GM19240 (cell line): ENCODE measurements at regions not wholly inside any gene's neighbourhood (a gene's known extent, or its start where the extent isn't known, plus 50 kb on each side); places are given as distances from the start of the nearest gene placed in this dataset.
"Not testable (repeated sequence)": the region's sequence is repeated elsewhere in the genome, so short reads cannot be mapped to it uniquely, and the experiment has no call there.

Source experiments
- DNase-seq: peaks from one replicate; pipeline ENCODE4 v3.0.0; 2011; ENCODE audit warnings: low spot score; ENCODE audit not compliant: insufficient read length

GRCh38 chr11:98289617-98290263 is 731.0 kb upstream of the CNTN5 start:
- no peak for DNase-seq

- DNase-seq: no peak
These were observed 724.5 kb upstream of the CNTN5 start for GRCh38 chr11:98296091-98296880.

- DNase-seq: no peak
These were observed 720.0 kb upstream of the CNTN5 start for GRCh38 chr11:98300719-98301118.

GRCh38 chr11:98307827-98308491 is 712.8 kb upstream of the CNTN5 start:
- DNase-seq: no peak

GRCh38 chr11:98330306-98330705 is 690.4 kb upstream of the CNTN5 start:
- not testable (repeated sequence) for DNase-seq

GRCh38 chr11:98358551-98358950 is 662.2 kb upstream of the CNTN5 start:
- DNase-seq: no peak

GRCh38 chr11:98365190-98365589 is 655.6 kb upstream of the CNTN5 start:
- DNase-seq: no peak

GRCh38 chr11:98365941-98366340 is 654.8 kb upstream of the CNTN5 start:
- DNase-seq: no peak

- DNase-seq: no peak
These were observed 630.4 kb upstream of the CNTN5 start for GRCh38 chr11:98390391-98390790.

GRCh38 chr11:98394500-98394899 is 626.2 kb upstream of the CNTN5 start:
- DNase-seq: not testable (repeated sequence)

- no peak for DNase-seq
These were observed 622.2 kb upstream of the CNTN5 start for GRCh38 chr11:98398508-98398907.

GRCh38 chr11:98409069-98409468 is 611.7 kb upstream of the CNTN5 start:
- no peak for DNase-seq

GRCh38 chr11:98411777-98412176 is 609.0 kb upstream of the CNTN5 start:
- DNase-seq: no peak

GRCh38 chr11:98417256-98417755 is 603.4 kb upstream of the CNTN5 start:
- no peak for DNase-seq

- DNase-seq: no peak
These were observed 596.8 kb upstream of the CNTN5 start for GRCh38 chr11:98423933-98424332.

GRCh38 chr11:98424773-98425172 is 596.0 kb upstream of the CNTN5 start:
- not testable (repeated sequence) for DNase-seq

- DNase-seq: no peak
These were observed 589.0 kb upstream of the CNTN5 start for GRCh38 chr11:98431463-98432359.

GRCh38 chr11:98434296-98434695 is 586.5 kb upstream of the CNTN5 start:
- DNase-seq: no peak

GRCh38 chr11:98453378-98453777 is 567.4 kb upstream of the CNTN5 start:
- DNase-seq: no peak

- no peak for DNase-seq
These were observed 565.0 kb upstream of the CNTN5 start for GRCh38 chr11:98455500-98456307.
